GM20000 (cell line): ENCODE measurements at regions not wholly inside any gene's neighbourhood (a gene's known extent, or its start where the extent isn't known, plus 50 kb on each side); places are given as distances from the start of the nearest gene placed in this dataset.

Source experiments
- DNase-seq: peaks from one replicate; pipeline ENCODE4 v3.0.0; 2012; ENCODE audit warnings: low spot score
- TF ChIP-seq, protein P1 (sequence below): IDR thresholded peaks from 2 replicates; pipeline ENCODE4 v1.5.1; 2012; ENCODE audit warnings: mild to moderate bottlenecking, control low read depth; ENCODE audit errors: extremely low read depth, missing control alignments

DNA sequence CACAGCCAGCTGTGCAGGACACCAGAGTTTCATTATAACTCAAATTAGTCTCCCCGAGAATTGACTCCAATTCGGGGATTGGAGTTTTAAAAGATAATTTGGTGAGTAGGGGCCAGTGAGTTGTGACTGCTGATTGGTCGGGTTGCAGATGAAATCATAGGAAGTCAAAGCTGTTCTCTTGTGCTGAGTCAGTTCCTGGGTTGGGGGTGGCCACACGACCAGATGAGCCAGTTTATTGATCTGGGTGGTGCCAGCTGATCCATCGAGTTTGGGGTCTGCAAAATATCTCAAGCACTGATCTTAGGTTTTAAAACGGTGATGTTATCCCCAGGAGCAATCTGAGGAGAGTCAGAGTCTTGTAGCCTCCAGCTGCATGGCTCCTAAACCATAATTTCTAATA lies 82.7 kb upstream of the SLC66A3 start:
- TF ChIP-seq, protein P1, sequence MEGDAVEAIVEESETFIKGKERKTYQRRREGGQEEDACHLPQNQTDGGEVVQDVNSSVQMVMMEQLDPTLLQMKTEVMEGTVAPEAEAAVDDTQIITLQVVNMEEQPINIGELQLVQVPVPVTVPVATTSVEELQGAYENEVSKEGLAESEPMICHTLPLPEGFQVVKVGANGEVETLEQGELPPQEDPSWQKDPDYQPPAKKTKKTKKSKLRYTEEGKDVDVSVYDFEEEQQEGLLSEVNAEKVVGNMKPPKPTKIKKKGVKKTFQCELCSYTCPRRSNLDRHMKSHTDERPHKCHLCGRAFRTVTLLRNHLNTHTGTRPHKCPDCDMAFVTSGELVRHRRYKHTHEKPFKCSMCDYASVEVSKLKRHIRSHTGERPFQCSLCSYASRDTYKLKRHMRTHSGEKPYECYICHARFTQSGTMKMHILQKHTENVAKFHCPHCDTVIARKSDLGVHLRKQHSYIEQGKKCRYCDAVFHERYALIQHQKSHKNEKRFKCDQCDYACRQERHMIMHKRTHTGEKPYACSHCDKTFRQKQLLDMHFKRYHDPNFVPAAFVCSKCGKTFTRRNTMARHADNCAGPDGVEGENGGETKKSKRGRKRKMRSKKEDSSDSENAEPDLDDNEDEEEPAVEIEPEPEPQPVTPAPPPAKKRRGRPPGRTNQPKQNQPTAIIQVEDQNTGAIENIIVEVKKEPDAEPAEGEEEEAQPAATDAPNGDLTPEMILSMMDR = no peak

DNA sequence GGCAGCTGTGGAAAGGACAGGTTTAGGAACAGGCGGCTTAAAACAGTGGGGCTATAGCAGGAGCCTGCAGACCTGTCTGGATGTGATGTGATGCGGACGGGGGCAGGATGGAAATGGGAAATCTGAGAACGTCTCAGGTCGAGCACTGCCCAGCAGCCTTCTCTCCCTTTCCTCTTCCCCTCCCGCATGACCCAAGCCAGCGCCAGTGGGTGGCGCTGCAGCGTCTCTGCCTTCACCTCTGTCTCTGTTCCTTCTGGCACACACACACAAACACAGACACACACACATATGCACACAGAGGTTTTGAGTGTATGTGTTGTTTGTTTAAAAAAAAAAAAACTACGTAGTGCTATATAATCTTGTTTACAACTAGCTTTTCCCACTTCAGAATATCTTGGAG lies 82.0 kb upstream of the SLC66A3 start:
- TF ChIP-seq, protein P1 = peak; percentile 57
- DNase-seq = no peak

More for the DNA sequence above, 82.7 kb upstream of the SLC66A3 start:
- DNase-seq = no peak

DNA sequence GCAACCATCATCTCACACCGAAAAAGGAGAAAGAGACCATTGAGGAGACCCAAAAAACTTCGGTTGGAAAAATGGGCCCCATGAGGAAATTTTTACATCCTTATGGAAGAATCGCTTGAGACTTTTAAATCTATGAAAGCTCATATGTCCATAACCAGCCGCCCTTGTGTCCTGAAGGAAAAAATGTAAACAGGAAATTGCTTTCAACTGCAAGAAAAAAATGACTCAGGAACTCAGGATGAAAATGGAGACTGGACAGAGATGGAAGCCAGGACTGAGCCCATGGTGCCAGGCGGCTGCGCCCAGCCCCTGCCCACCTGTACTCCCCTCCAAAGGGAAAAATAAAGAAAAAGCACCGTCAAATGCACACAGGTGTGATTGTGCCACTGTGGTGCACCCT lies 81.5 kb upstream of the SLC66A3 start:
- DNase-seq = no peak
- TF ChIP-seq, protein P1 = no peak

DNA sequence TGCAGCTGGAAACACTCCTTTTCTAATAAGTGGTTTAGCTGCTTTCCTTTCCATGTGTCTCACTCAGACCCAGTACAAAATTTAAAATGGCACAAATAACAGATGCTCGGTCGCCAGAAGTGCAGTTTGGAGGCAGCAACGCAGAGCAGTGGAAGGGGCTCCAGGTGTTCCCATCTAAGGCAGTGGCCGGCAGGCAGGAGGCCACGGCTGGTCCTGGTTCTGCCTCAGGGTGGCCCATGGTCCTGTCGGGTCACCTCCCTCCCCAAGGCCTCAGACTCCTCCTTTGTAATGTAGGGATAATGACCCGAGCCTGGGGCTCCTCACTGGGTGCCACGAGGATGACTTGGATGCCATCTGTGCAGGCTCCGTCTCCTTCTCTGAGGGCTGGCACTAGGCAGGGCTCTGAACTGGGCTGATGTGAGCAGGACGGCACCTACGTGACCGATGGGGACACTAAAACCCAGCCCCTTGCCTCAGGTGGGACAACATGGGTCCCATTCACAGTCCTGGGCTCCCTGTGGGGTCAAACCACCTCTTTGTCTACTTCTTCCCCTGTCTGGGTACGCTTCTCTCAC lies 80.9 kb upstream of the SLC66A3 start:
- no peak for DNase-seq
- TF ChIP-seq, protein P1 = no peak

DNA sequence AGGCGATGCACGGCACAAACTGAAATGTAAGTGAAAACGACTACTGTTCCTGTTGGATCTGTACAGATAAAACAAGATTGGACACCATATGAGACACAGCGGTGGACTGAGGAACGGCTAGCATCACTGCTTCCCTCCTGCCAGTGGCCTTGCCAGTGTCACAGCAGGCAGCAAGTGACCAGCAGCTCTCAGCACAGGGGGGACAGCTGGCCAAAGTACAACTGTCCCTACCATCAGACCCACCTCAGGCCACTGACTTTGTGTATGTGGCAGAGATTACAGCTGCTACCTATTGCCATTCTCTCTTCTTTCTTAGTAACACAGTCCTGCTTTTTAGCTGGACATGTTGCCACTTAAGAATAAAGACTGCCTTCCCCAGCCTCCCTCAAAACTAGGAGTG lies 80.0 kb upstream of the SLC66A3 start:
- TF ChIP-seq, protein P1 = no peak
- DNase-seq = no peak

DNA sequence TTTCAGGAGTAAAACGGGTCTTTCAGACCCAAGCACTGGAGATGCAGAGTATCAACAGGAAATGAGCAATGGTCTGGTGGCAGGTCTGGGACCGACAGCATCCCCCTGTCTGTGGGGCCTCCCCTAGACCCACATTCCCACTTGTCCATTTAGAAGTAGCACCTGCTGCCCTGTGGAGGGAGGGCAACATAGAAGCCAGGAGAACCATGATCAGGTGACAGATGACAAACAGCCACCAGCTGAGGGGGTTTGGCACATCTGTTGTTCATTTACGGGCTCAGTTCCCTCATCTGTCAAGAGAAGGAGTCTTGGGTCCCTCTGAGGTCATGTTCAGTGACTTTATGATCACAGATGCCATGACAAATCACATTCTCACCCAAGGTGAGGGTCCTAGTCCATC lies 77.9 kb upstream of the SLC66A3 start:
- TF ChIP-seq, protein P1 = no peak
- DNase-seq = no peak

DNA sequence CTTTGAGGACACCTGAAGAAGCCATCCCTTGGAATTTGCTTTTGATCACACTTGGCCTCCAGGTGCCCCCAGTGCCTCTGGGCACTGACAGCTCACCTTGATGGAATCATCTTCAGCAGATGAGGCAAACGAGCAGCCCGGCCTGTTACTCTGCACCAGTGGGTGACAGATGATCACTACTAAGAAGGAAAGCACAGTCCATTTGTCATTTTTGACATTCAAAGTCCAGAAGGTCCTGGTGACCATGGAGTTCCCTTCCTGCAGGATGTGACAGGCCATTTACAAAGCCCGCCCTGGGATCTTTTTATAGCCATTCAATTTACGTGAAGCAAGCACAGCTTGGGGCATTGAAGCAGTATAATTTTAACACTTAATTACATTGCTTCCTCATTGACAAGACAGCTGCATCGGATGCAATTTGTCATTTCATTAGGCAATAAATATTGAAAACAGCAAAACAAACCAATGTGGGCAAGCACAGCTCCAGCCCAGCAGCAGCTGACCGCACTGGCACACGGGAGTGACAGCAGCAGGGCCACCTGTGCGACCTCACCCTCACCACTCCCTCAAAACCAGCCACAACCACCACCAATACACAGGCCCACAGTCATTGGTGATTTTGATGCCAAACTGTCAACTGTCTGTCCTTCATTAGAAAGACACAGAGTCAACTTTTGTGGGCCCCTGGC lies 76.0 kb upstream of the SLC66A3 start:
- TF ChIP-seq, protein P1 = no peak
- DNase-seq = no peak
